ENCODE measurements at regions not wholly inside any gene's neighbourhood (a gene's known extent, or its start where the extent isn't known, plus 50 kb on each side); places are given as distances from the start of the nearest gene placed in this dataset.
"Not testable (repeated sequence)": the region's sequence is repeated elsewhere in the genome, so short reads cannot be mapped to it uniquely, and the experiment has no call there.

DNA sequence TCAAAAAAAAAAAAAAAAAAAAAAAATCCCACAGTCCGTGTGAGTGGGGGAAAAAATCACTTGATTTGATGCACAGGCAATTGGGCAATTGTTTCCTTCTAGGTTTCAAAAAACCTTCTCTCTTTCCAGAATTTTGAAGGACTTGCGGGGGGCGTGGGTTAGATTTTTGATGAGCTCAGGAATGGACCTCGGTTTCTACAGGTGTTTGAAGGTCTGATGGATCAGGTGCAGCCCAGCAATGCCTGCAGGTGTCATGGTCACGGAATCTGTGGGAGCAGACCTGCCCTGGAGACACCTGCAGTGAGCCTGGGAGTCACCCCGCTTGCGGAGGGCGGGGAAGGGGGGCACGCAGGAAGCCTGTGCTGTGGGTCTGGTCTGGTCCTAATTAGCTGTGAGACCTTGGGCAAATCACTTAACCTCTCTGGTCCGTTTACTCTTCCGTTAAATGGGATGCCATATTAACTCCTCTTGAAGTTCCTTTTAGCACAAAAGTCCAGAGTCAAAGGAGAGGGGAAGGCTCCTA is 174.2 kb downstream of the IRF8 start:
- in situ Hi-C loops (cut with HindIII; ENCODE audit: low pct_unique_long_range_greater_than_20kb, low sequenced_read_pairs), result no loop called here
- no peak for DNase-seq (ENCODE audit: low read depth in 1 of 2, low spot score in 1 of 2)
- no peak for TF ChIP-seq JUND (IDR thresholded peaks at IDR 0.05; ENCODE audit: low read depth)

DNA sequence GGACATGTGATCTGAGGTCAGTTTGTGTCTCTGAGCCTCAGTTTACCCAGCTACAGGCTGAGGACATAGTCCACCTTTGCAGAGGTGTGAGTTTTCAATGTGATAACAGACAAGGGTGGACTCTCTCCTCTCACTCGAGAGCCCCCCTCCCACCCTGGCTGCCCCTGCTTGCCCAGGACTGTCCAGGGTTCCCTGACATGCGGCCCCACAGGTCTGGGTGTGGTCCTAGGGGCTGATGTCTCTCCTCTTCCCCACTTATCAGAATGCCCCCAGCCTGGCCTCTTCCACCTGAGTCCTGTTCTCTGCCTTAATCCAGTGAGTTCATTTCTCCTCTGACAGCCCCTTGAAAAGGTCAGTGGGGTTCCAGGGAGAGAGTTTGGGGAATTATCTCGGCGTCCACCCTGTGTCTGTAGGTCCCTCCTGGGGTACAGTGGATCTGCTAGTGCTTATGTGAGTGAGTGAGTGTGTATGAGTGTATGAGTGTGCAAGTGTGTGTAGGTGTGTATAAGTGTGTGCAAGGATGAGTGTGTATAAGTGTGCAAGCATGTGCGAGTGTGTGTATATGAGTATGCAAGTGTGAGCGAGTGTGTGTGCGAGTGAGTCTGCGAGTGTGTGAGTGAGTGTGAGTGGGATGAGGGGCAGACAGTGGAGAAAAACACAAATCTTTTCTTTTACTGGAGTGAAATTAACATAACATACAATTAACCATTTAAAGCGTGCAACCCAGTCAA is 175.0 kb downstream of the IRF8 start:
- no peak for DNase-seq (ENCODE audit: low read depth in 1 of 2, low spot score in 1 of 2)
- no peak for TF ChIP-seq JUND (IDR thresholded peaks at IDR 0.05; ENCODE audit: low read depth)
- in situ Hi-C loops (cut with HindIII; ENCODE audit: low pct_unique_long_range_greater_than_20kb, low sequenced_read_pairs), result no loop called here

DNA sequence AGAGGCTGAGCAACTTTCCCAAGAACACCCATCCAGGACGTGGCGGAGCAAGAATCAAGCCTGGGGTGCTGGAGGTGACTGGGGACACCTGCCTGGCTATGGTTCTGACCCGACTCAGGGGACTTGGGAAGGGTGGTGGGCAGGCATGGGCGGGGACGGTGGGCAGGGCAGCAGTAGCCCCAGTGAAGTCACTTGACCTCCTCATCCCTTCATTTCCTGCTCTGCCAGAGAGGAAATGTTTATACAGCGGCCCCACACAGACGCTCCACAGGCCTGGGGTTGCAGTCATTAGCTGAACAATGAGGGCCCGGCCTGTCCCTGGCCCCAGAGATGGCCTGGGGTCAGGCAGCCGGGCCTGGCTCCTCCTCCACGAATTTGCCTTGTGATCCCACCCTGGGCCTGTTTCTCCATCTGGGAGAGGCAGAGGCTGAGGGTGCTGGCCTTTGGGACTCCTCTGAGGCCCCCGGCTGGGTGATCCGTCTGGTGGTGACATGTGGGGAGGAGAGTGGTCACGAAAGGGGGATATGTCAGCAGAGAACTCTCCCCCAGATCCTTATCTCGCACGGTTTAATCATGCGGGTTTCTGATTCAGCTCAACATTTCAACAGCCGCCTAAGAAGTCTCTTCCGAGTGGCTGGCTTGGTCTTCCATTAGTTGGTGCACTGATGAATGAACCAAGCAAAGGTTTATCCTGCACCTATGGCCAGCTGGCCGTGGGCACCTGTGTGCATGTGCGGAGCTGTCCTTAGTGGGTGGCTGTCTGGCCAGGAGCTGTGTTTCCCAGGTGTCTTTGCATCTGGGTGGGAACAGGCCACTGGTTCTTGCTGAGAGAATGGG is 175.9 kb downstream of the IRF8 start:
- DNase-seq (ENCODE audit: low read depth in 1 of 2, low spot score in 1 of 2), result no peak
- in situ Hi-C loops (cut with HindIII; ENCODE audit: low pct_unique_long_range_greater_than_20kb, low sequenced_read_pairs), result no loop called here
- TF ChIP-seq JUND (IDR thresholded peaks at IDR 0.05; ENCODE audit: low read depth), result no peak

DNA sequence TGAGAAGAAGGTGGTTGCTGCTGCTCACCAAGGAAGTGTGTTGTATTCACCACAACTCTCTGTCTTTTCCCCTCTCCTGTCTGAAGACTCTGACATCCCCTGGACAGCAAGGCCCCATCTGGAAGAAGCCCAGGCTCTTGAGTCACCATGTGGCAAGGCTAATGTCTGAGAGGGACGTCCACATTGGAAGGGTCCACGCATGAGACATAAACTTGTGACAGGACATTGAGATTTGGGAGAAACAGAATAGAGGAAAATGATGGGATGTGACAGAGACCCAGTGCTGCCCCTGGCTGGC is 176.5 kb downstream of the IRF8 start:
- DNase-seq (ENCODE audit: low read depth in 1 of 2, low spot score in 1 of 2), result no peak
- in situ Hi-C loops (cut with HindIII; ENCODE audit: low pct_unique_long_range_greater_than_20kb, low sequenced_read_pairs), result no loop called here
- TF ChIP-seq JUND (IDR thresholded peaks at IDR 0.05; ENCODE audit: low read depth), result no peak

DNA sequence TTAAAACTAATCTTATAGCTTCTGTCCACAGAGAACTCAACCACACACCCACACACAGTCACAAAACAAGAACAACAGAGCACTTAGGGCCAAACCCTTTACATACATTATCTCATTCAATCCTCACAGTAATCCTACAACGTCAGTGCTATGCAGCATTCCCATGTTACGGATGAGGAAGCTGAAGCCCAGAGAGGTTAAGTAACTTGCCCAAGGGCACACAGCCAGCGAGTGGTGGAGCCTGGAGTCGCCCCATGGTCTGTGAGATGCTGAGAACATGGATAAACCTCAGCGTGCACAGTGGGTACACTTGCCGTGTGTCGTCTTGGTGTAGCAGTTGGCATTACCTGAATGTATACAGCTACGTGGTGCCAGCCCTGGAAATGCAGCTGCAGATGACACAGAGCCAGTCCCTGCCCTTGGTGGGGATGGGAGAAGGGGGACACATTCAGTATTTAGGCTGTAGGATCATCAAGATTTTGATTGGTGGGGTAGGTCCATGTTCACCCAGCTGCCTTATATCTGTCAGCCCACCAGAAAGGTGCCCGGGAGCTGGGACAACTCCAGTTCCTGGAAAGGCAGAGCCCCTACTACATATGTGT is 177.0 kb downstream of the IRF8 start:
- DNase-seq (ENCODE audit: low read depth in 1 of 2, low spot score in 1 of 2), result no peak
- in situ Hi-C loops (cut with HindIII; ENCODE audit: low pct_unique_long_range_greater_than_20kb, low sequenced_read_pairs), result no loop called here
- no peak for TF ChIP-seq JUND (IDR thresholded peaks at IDR 0.05; ENCODE audit: low read depth)

DNA sequence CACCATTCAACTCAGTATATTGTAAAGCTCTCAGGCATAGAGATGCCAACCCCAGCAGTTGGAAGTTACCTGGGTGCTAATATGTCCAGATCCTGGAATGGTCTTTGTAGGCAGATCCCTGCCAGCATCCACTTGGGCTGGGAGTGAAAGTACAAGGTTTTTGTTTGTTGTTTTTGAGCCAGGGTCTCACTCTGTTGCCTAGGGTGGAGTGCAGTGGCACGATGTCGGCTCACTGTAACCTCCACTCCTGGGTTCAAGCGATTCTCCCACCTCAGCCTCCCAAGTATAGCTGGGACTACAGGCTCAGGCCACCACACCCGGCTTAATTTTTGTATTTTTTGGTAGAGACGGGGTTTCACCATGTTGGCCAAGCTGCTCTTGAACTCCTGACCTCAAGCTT is 177.6 kb downstream of the IRF8 start:
- no peak for TF ChIP-seq JUND (IDR thresholded peaks at IDR 0.05; ENCODE audit: low read depth)
- in situ Hi-C loops (cut with HindIII; ENCODE audit: low pct_unique_long_range_greater_than_20kb, low sequenced_read_pairs), result no loop called here
- no peak for DNase-seq (ENCODE audit: low read depth in 1 of 2, low spot score in 1 of 2)

DNA sequence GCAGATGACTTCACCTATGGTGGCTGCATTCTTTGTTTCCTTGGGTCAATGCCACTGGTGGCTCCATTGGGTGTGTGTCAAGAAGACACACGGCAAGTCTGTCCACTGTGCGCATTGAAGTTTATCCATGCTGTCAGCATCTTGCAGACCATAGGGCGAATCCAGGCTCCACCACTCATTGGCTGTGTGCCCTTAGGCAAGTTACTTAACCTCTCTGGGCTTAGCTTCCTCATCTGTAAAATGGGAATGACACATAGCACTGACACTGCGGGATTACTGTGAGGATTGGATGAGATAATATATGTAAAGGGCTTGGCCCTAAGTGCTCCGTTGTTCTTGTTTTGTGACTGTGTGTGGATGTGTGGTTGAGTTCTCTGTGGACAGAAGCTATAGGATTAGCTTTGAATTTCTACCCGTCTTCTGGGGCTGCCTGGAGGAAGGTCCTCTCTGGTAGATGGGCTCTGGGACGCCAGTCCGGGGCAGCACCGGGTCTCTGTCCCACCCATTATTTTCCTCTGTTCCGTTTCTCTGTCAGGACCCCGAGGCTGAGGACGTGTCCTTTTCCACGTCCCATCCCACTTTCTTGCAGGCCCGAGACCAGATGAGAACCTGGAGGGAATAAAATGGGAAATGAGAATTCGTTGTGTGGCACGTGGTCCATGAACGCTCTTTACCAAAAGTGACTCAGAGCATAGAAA is 178.4 kb downstream of the IRF8 start:
- DNase-seq (ENCODE audit: low read depth in 1 of 2, low spot score in 1 of 2), result no peak
- TF ChIP-seq JUND (IDR thresholded peaks at IDR 0.05; ENCODE audit: low read depth), result no peak
- in situ Hi-C loops (cut with HindIII; ENCODE audit: low pct_unique_long_range_greater_than_20kb, low sequenced_read_pairs), result no loop called here

DNA sequence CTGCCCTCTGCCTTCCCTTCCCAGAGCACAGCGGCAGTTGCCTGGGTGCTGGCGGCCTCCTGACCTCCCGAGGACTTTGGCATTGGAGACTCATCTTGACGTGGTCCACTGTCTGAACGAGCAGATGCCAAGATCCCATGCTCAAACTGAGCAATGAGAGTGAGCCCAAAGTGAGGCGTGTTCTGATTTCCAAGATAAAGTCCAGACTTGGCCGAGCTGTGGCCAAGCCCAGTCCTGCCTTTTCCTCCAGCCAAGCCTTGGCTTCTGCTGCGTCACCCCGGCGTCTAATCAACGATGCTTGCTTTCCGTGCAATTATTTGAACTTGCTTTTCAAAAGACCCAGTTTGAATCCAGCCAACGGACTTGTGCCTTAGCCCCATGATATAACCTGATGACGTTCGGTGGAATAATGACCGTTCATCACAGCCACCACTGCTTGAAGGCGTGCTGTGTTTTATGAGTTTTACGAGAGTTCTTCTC is 179.2 kb downstream of the IRF8 start:
- in situ Hi-C loops (cut with HindIII; ENCODE audit: low pct_unique_long_range_greater_than_20kb, low sequenced_read_pairs), result no loop called here
- no peak for DNase-seq (ENCODE audit: low read depth in 1 of 2, low spot score in 1 of 2)
- TF ChIP-seq JUND (IDR thresholded peaks at IDR 0.05; ENCODE audit: low read depth), result no peak

DNA sequence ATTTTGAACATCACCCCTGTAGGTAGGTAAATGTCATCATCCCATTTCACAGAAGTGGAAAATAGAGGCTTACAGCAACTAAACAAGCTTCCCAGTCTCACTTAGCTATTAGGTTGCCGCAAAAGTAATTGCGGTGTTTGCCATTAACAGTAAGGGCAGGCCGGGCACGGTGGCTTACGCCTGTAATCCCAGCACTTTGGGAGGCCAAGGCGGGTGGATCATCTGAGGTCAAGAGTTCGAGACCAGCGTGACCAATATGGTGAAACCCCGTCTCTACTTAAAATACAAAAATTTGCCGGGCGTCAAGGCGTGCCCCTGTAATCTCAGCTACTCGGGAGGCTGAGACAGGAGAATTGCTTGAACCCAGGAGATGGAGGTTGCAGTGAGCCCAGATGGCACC is 179.7 kb downstream of the IRF8 start:
- in situ Hi-C loops (cut with HindIII; ENCODE audit: low pct_unique_long_range_greater_than_20kb, low sequenced_read_pairs); DNase-seq (ENCODE audit: low read depth in 1 of 2, low spot score in 1 of 2): not testable (repeated sequence)

DNA sequence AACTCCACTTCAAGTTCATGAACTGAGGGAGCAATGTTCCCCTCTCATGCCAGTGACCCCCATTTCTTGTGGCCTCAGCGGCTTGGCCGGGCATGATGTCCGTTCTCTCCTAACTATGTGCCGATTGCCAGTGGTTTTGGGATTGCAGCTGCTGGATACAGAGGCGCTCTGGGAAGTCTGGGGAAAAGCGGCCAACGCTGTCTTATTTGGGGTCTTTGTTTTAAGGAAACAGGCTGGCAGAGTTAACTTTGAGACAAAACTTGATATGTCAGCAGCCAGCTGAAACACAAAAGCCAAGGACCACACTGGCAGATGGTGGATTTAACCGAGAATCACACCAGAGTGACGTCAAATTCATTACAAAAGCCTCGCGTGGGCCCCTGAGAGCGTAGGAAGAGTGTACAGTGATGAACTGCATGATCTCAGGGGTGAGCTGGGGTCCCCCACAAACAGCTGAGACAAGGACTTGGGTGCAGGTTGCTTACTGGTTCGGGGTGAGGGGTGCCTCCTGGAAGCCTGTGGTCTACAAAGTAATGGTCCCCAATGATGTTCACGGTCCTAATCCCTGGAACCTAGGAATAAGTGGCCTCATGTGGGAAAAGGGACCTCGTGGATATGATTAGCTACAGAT is 180.4 kb downstream of the IRF8 start:
- no peak for DNase-seq (ENCODE audit: low read depth in 1 of 2, low spot score in 1 of 2)
- TF ChIP-seq JUND (IDR thresholded peaks at IDR 0.05; ENCODE audit: low read depth), result no peak
- in situ Hi-C loops (cut with HindIII; ENCODE audit: low pct_unique_long_range_greater_than_20kb, low sequenced_read_pairs), result no loop called here

DNA sequence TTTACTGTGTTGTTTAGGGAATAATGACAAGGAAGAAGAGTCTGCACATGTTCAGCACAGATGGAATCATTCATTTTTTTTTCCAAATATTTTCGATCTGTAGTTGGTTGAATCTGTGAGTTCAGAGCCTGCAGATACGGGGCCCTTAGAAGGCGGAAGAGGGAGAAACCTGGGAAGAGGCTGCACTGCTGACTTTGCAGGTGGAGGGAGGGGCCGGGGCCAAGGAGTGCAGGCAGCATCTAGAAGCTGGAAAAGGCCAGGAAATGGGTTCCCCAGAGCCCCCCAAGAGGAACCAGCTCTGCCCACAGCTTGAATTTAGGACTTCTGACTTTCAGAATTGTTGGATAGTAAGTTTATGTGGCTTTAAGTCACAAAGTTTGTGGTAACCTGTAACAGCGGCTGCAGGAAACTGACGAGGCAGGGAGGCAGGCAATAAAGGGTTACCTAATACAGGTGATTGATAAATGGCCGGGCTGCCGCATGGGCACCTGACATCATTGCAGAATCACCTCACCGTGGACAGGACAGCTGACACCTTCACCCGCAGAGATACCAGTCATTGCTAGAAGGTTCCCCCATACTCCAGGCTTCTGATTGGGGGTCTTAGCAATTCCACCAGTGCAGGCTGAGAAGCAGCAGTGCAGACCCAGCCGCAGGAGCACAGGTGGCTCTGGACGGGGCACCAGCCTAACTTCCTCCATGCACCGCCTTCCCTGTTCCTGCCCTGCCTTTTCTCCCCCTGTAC is 181.3 kb downstream of the IRF8 start:
- TF ChIP-seq JUND (IDR thresholded peaks at IDR 0.05; ENCODE audit: low read depth), result no peak
- in situ Hi-C loops (cut with HindIII; ENCODE audit: low pct_unique_long_range_greater_than_20kb, low sequenced_read_pairs), result no loop called here
- DNase-seq (ENCODE audit: low read depth in 1 of 2, low spot score in 1 of 2), result no peak
